Mesenchymal stem cell (in vitro differentiated cells and primary cell): ENCODE measurements at regions not wholly inside any gene's neighbourhood (a gene's known extent, or its start where the extent isn't known, plus 50 kb on each side); places are given as distances from the start of the nearest gene placed in this dataset.

Source experiments
- DNase-seq: peaks from one replicate; pipeline ENCODE4 v3.0.0-alpha.2; 2013
- H2AFZ ChIP-seq: one replicate; pipeline ENCODE4 v1.6.1; 2013; ENCODE audit warnings: low read depth, mild to moderate bottlenecking, control low read depth, inconsistent platforms, low read length, moderate library complexity
- H2AK5ac ChIP-seq: 2 replicates; pipeline ENCODE4 v1.6.1; 2013; ENCODE audit warnings: low read length, moderate library complexity, mild to moderate bottlenecking, inconsistent platforms; ENCODE audit not compliant: severe bottlenecking
- H2BK120ac ChIP-seq: one replicate; pipeline ENCODE4 v1.6.1; 2013; ENCODE audit warnings: low read depth, mild to moderate bottlenecking, inconsistent platforms, low read length, moderate library complexity
- H2BK12ac ChIP-seq, 2 experiments: one replicate each; pipeline ENCODE4 v1.6.1; 2013; ENCODE audit warnings: inconsistent platforms in 2 of 2, low read length in 2 of 2, mild to moderate bottlenecking in 2 of 2, moderate library complexity in 2 of 2, control low read depth in 1 of 2
- H2BK15ac ChIP-seq: one replicate; pipeline ENCODE4 v1.6.1; 2013; ENCODE audit warnings: mild to moderate bottlenecking, low read depth, inconsistent platforms; ENCODE audit not compliant: poor library complexity, severe bottlenecking
- H2BK5ac ChIP-seq: 2 replicates; pipeline ENCODE4 v1.6.1; 2013; ENCODE audit warnings: low read depth, mild to moderate bottlenecking, low read length, control low read depth, inconsistent platforms; ENCODE audit not compliant: poor library complexity, severe bottlenecking
- H3K14ac ChIP-seq, 2 experiments: one replicate each; pipeline ENCODE4 v1.6.1; 2013; ENCODE audit warnings: inconsistent platforms in 2 of 2, low read length in 2 of 2, control low read depth in 1 of 2, mild to moderate bottlenecking in 1 of 2, moderate library complexity in 1 of 2
- H3K18ac ChIP-seq, 2 experiments: one replicate each; pipeline ENCODE4 v1.6.1; 2013; ENCODE audit warnings: inconsistent platforms in 2 of 2, low read length in 2 of 2, control low read depth in 1 of 2, low read depth in 1 of 2, mild to moderate bottlenecking in 1 of 2
- H3K23ac ChIP-seq, 2 experiments: one replicate each; pipeline ENCODE4 v1.6.1; 2013; ENCODE audit warnings: inconsistent platforms in 2 of 2, low read length in 2 of 2, mild to moderate bottlenecking in 2 of 2, moderate library complexity in 2 of 2, control low read depth in 1 of 2
- H3K27ac ChIP-seq: 2 replicates; pipeline ENCODE4 v1.5.1; 2013; ENCODE audit warnings: mild to moderate bottlenecking, moderate library complexity, low read length, control low read depth, inconsistent platforms; ENCODE audit not compliant: poor library complexity, severe bottlenecking
- H3K27me3 ChIP-seq, 2 experiments: 2 replicates each; pipeline versions ENCODE4 v1.6.1 to v1.7.0; 2013; ENCODE audit warnings: low read length in 2 of 2, mild to moderate bottlenecking in 2 of 2, moderate library complexity in 2 of 2, control low read depth in 1 of 2, inconsistent platforms in 1 of 2; ENCODE audit not compliant: control insufficient read depth in 1 of 2, insufficient read depth in 1 of 2
- H3K36me3 ChIP-seq, 2 experiments: 2 replicates each; pipeline versions ENCODE4 v1.6.1 to v1.7.0; 2013; ENCODE audit warnings: low read length in 2 of 2, control low read depth in 1 of 2, inconsistent platforms in 1 of 2, low read depth in 1 of 2, mild to moderate bottlenecking in 1 of 2; ENCODE audit not compliant: insufficient read depth in 2 of 2, control insufficient read depth in 1 of 2
- H3K4ac ChIP-seq, 2 experiments: one replicate each; pipeline ENCODE4 v1.6.1; 2013; ENCODE audit warnings: inconsistent platforms in 2 of 2, low read length in 2 of 2, mild to moderate bottlenecking in 2 of 2, moderate library complexity in 2 of 2, control low read depth in 1 of 2, low read depth in 1 of 2
- H3K4me1 ChIP-seq: 2 replicates; pipeline ENCODE4 v1.6.1; 2013; ENCODE audit warnings: low read depth, low read length, control low read depth; ENCODE audit not compliant: control insufficient read depth, insufficient read depth
- H3K4me2 ChIP-seq: 2 replicates; pipeline ENCODE4 v1.6.1; 2013; ENCODE audit warnings: low read length, mild to moderate bottlenecking, inconsistent platforms; ENCODE audit not compliant: poor library complexity, severe bottlenecking
- H3K4me3 ChIP-seq, 2 experiments: 2 replicates each; pipeline versions ENCODE4 v1.5.1 to v1.7.0; 2013; ENCODE audit warnings: low read length in 2 of 2, mild to moderate bottlenecking in 2 of 2, control low read depth in 1 of 2, low read depth in 1 of 2; ENCODE audit not compliant: insufficient read depth in 1 of 2
- H3K79me1 ChIP-seq: replicated peaks from 2 replicates; pipeline ENCODE4 v1.6.1; 2013; ENCODE audit warnings: mild to moderate bottlenecking, control low read depth, low read length, inconsistent platforms; ENCODE audit not compliant: poor library complexity, severe bottlenecking
- H3K9ac ChIP-seq: 2 replicates; pipeline ENCODE4 v1.7.0; 2013; ENCODE audit warnings: mild to moderate bottlenecking, low read length, moderate library complexity
- H3K9me3 ChIP-seq: 2 replicates; pipeline ENCODE4 v1.7.0; 2013; ENCODE audit warnings: mild to moderate bottlenecking, low read length; ENCODE audit not compliant: control insufficient read depth
- H4K8ac ChIP-seq: one replicate; pipeline ENCODE4 v1.6.1; 2013; ENCODE audit warnings: inconsistent platforms, mild to moderate bottlenecking, low read length, moderate library complexity
- H4K91ac ChIP-seq: one replicate; pipeline ENCODE4 v1.6.1; 2013; ENCODE audit warnings: mild to moderate bottlenecking, low read length, inconsistent platforms
- WGBS: methylation state at CpG from one replicate; pipeline ENCODE4 v1.1.7; 2013; ENCODE audit warnings: mixed read lengths; 5-methylcytosine and 5-hydroxymethylcytosine counted together

- Histone ChIP-seq H2AFZ (no peak overlapping the region), H4K91ac (no peak overlapping the region)
These were observed 437.8 kb upstream of the DCN start for GRCh38 chr12:91620422-91620821.

DNA sequence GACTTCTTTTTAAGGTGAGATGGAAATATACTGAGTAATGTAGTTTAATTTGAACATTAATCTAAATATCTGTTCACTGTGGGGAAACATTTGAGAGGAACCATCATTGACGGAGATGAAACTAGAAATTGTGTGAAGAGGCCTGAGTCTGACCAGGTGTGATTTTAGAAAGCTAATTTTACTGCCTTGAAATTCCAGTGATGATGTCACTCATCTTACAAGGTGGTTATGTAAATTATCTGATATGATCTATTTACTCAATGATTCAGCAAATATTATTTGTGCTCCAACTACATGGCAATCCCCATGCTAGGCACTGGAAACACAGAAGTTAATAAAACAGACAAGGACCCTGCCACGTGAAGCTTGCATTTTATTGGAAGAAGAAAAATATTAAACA is 435.7 kb upstream of the DCN start:
- no peaks in the 10 kb centered on the region for H3K4me1 ChIP-seq
- H2AK5ac ChIP-seq: no peak overlapping the region
- H3K27ac ChIP-seq: no peak overlapping the region
- H3K4ac ChIP-seq: no peak overlapping the region
- no peak overlapping the region for H3K14ac ChIP-seq
- no peaks in the 10 kb centered on the region for H3K36me3 ChIP-seq
- no peak overlapping the region for H2BK5ac ChIP-seq
- no peaks in the 10 kb centered on the region for H3K9me3 ChIP-seq
- H3K27me3 ChIP-seq: no peaks in the 10 kb centered on the region
- H3K18ac ChIP-seq: no peak overlapping the region
- H3K79me1 ChIP-seq: no peaks in the 10 kb centered on the region
- no peak overlapping the region for H3K23ac ChIP-seq
- H3K4me2 ChIP-seq: no peak overlapping the region
- H3K4me3 ChIP-seq: no peak overlapping the region
- no peak overlapping the region for H2BK15ac ChIP-seq
- no peak overlapping the region for H3K9ac ChIP-seq
- no peak for DNase-seq
- no peak overlapping the region for H4K8ac ChIP-seq
- no peak overlapping the region for H2BK12ac ChIP-seq
- H4K91ac ChIP-seq: no peak overlapping the region
- WGBS: 90% methylated on average over 2 of the region's 2 CpGs
- H2BK120ac ChIP-seq: no peak overlapping the region
- H2AFZ ChIP-seq: no peak overlapping the region

More at GRCh38 chr12:91620422-91620821, 437.8 kb upstream of the DCN start:
- Histone ChIP-seq H3K9me3 (no peaks in the 10 kb centered on the region), H2BK15ac (no peak overlapping the region), H3K18ac (no peak overlapping the region), H2BK12ac (no peak overlapping the region), H3K27me3 (no peaks in the 10 kb centered on the region), H3K14ac (no peak overlapping the region), H3K4me1 (no peaks in the 10 kb centered on the region), H4K8ac (no peak overlapping the region), H2AK5ac (no peak overlapping the region), H3K4me2 (no peak overlapping the region), H3K4ac (no peak overlapping the region), H3K4me3 (no peak overlapping the region), H3K79me1 (no peaks in the 10 kb centered on the region), H2BK5ac (no peak overlapping the region), H3K36me3 (no peaks in the 10 kb centered on the region), H2BK120ac (no peak overlapping the region), H3K23ac (no peak overlapping the region), H3K27ac (no peak overlapping the region), H3K9ac (no peak overlapping the region)
- 100% methylated on average over 2 of the region's 2 CpGs for WGBS
- no peak for DNase-seq

DNA sequence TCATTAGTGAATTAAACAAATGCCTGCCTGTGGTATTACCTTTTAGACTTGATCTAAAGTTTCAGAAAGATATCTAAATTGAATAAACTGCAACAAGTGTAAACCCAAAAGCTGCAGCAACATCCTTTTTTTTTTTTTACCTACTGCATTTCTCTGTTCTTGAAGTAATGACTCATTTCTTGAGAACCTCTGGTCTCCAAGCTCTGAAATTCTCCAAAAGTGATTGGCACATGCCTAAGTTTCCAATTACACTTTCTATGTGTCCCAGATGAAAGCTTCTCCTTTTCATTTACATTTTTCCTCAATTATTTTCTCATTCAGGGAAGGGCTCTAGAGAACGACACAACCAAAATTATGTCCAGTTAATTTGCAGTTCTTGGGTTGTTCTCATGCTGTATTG is 435.2 kb upstream of the DCN start:
- Histone ChIP-seq H2BK12ac (no peak overlapping the region), H4K8ac (no peak overlapping the region), H3K36me3 (no peaks in the 10 kb centered on the region), H3K4me1 (no peaks in the 10 kb centered on the region), H2BK15ac (no peak overlapping the region), H3K9ac (no peak overlapping the region), H3K23ac (no peak overlapping the region), H3K4ac (no peak overlapping the region), H4K91ac (no peak overlapping the region), H2BK5ac (no peak overlapping the region), H2BK120ac (no peak overlapping the region), H3K9me3 (no peaks in the 10 kb centered on the region), H3K4me3 (no peak overlapping the region), H3K27me3 (no peaks in the 10 kb centered on the region), H3K18ac (no peak overlapping the region), H2AFZ (no peak overlapping the region), H3K79me1 (no peaks in the 10 kb centered on the region), H2AK5ac (no peak overlapping the region), H3K14ac (no peak overlapping the region), H3K4me2 (no peak overlapping the region), H3K27ac (no peak overlapping the region)
- no peak for DNase-seq
- 95% methylated on average over 1 of the region's 1 CpG for WGBS

GRCh38 chr12:91616416-91616815 is 433.8 kb upstream of the DCN start:
- H3K9me3 ChIP-seq: no peaks in the 10 kb centered on the region
- H2BK12ac ChIP-seq: no peak overlapping the region
- H3K4me2 ChIP-seq: no peak overlapping the region
- no peak overlapping the region for H2AFZ ChIP-seq
- no peaks in the 10 kb centered on the region for H3K4me1 ChIP-seq
- no peak overlapping the region for H3K18ac ChIP-seq
- no peak overlapping the region for H3K4ac ChIP-seq
- H3K27ac ChIP-seq: no peak overlapping the region
- no peaks in the 10 kb centered on the region for H3K79me1 ChIP-seq
- H2AK5ac ChIP-seq: no peak overlapping the region
- H3K27me3 ChIP-seq: no peaks in the 10 kb centered on the region
- H2BK5ac ChIP-seq: no peak overlapping the region
- no peak overlapping the region for H3K4me3 ChIP-seq
- no peak for DNase-seq
- no peak overlapping the region for H3K23ac ChIP-seq
- H2BK15ac ChIP-seq: no peak overlapping the region
- no peaks in the 10 kb centered on the region for H3K36me3 ChIP-seq
- no peak overlapping the region for H3K9ac ChIP-seq
- H3K14ac ChIP-seq: no peak overlapping the region
- no peak overlapping the region for H2BK120ac ChIP-seq
- WGBS: 90% methylated on average over 2 of the region's 2 CpGs
- no peak overlapping the region for H4K91ac ChIP-seq
- no peak overlapping the region for H4K8ac ChIP-seq
